GM19025 (cell line): ENCODE measurements at regions not wholly inside any gene's neighbourhood (a gene's known extent, or its start where the extent isn't known, plus 50 kb on each side); places are given as distances from the start of the nearest gene placed in this dataset.
"Not testable (repeated sequence)": the region's sequence is repeated elsewhere in the genome, so short reads cannot be mapped to it uniquely, and the experiment has no call there.

ENCODE experiments used
- ATAC-seq: cut with Tn5 transposase; IDR thresholded peaks from one replicate; pipeline ENCODE4 v1.9.1; 2021; ENCODE audit warnings: mild to moderate bottlenecking, low read depth, moderate library complexity; ENCODE audit not compliant: unreplicated experiment

DNA sequence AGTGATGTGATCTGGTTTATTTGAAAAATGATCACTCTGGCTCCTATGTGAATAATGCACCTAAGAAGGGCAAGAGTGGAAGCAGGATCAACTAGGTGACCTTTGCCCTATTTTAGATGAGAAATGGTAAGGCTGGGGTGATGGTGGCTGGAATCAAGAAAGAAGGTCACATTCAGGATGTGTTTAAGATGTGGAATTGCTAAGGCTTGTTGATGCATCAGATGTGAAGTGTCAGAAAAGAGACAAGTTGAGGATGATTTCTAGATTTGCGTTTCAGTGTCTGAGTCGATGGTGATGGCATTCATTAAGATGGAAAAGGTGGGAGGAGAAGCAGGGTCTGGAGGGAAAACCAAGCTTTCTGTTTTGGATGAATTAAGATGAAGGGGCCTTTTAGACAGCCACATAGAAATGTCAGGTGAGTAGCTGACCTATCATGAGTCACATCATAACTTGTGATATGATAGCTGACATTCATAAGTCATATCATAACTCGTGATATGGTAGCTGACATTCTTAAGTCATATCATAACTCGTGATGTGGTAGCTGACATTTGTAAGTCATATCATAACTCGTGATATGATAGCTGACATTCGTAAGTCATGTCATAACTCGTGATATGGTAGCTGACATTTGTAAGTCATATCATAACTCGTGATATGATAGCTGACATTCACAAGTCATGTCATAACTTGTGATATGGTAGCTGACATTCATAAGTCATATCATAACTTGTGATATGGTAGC, 101.2 kb upstream of the SEC11C start:
- no peak for ATAC-seq

DNA sequence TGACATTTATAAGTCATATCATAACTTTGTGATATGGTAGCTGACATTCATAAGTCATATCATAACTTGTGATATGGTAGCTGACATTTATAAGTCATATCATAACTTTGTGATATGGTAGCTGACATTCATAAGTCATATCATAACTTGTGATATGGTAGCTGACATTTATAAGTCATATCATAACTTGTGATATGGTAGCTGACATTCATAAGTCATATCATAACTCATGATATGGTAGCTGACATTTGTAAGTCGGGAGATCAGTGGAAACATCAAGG, 100.7 kb upstream of the SEC11C start:
- not testable (repeated sequence) for ATAC-seq

GRCh38 chr18:59039449-59039848, 100.2 kb upstream of the SEC11C start:
- no peak for ATAC-seq

DNA sequence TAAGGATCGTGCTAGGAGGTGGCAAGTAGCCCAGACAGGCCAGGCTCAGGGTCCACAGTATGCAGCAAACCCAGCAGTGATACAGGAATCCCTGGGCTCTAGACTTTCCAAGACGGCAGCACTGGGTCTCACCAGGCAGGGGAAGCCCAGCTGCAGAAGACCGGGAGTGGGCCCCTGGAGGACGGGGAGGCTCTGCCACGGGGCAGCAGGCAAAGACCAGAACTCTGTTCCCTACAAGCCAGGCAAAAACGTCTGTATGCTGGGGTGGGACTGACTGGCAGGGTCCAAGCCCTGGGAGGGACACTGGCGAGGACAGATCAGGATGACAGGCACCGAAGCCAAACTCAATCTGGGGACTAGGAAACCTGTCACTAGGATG, 98.9 kb upstream of the SEC11C start:
- no peak for ATAC-seq

GRCh38 chr18:59041296-59041695, 98.4 kb upstream of the SEC11C start:
- no peak for ATAC-seq

- ATAC-seq: no peak
These were observed 97.6 kb upstream of the SEC11C start for GRCh38 chr18:59041819-59042815.

DNA sequence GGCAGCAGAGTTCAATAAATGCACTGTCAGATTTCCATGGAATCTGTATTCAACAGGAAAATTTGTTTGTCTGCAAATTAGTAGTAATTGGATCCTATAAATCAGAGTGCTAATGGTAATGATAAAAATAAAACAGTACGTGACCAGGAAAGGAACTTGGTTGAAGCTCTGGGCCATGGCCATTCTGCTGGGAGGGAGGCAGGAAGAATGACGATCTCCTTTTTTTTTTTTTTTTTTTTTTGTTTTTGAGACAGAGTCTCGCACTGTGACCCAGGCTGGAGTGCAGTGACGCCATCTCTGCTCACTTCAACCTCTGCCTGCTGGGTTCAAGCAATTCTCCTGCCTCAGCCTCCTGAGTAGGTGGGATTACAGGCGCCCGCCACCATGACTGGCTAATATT, 94.8 kb upstream of the SEC11C start:
- no peak for ATAC-seq

DNA sequence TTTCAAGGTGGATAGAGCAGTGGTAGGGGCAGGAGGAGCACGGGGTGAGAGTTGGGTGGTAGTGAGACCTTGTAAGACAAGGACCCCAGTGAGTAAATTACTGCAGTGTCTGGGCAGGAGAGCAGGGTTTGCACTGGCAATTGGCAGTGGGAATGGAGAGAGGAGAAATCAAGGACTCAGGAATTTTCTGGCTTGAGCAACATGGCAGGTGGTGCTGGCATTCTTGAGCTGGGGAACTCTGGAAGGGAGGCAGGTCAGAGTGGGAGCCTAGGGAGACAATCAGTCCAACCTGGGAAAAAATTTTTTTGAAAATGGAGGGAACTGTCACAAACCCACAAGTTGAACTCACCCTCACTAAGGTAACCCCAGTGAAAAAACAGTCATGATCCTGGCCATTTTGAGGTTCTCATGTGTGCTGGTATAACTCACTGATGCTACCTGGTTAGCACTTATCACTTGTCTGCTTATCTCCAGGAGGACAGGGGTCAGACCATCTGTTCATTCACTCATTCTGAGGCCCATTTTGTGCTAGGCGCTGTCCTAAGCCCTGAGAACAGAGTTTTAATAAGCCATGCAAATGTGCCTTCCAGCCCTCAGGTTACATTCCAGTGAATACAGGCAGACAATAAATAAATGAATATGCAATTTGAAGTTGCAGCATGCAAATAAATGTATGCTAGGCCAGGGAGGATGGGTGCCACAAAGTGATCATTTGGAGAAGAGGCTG, 92.2 kb upstream of the SEC11C start:
- ATAC-seq: no peak

- no peak for ATAC-seq
These were observed 91.7 kb upstream of the SEC11C start for GRCh38 chr18:59048048-59048363.

GRCh38 chr18:59048378-59048777, 91.3 kb upstream of the SEC11C start:
- no peak for ATAC-seq

- ATAC-seq: no peak
These were observed 89.7 kb upstream of the SEC11C start for GRCh38 chr18:59049721-59050660.

DNA sequence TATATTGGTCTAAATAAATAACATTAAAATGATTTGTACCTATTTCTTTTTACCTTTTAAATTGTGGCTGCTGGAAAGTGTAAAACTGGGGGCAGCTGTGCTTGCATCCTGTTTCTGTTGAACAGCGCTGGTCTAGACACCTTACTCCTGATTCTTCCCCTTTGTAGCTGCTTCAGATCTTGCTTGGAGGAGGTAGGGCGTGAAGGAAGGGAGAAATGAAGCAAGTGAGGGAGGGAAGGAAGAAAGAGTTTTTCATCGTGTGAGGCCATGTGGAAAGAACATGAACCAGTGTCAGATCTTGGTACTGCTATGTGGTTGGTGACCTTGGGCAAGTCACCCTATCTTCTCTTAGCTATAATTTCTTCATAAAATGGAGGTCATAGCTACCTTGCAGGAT, 89.0 kb upstream of the SEC11C start:
- no peak for ATAC-seq

DNA sequence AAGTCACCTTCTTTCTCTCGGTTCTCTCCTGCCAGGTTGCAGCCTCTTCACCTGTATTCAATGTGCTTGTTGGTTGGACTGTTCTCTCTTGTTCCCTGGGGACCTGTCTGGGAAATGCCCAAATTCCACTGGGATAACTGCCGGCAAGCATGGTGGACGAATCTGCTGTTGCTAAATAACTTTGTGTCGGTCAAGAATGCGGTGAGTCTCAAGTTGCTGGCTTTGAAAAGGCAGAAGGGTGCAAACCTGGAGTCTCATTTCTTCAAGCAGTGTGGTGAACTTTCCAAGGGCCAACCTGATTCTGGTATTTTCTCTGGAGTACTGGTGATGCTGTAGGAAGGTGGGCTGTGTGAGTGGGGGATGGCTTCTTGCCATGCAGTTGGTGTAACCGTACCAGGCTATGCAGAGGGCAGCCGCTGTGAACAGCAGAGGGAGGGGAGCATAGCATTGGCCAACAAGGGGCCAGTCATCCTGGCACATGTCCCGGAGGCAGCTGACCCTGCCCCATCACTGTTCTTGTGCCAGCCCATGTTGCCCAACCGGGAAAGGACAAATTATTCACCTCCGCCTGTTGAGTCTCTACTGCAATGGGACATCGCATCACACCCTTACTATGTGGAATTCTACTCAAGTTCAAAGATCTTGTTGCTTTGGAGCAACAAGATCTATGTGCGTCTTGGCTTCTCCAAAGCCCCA, 88.1 kb upstream of the SEC11C start:
- ATAC-seq: no peak

- ATAC-seq: no peak
These were observed 86.5 kb upstream of the SEC11C start for GRCh38 chr18:59052965-59053820.

DNA sequence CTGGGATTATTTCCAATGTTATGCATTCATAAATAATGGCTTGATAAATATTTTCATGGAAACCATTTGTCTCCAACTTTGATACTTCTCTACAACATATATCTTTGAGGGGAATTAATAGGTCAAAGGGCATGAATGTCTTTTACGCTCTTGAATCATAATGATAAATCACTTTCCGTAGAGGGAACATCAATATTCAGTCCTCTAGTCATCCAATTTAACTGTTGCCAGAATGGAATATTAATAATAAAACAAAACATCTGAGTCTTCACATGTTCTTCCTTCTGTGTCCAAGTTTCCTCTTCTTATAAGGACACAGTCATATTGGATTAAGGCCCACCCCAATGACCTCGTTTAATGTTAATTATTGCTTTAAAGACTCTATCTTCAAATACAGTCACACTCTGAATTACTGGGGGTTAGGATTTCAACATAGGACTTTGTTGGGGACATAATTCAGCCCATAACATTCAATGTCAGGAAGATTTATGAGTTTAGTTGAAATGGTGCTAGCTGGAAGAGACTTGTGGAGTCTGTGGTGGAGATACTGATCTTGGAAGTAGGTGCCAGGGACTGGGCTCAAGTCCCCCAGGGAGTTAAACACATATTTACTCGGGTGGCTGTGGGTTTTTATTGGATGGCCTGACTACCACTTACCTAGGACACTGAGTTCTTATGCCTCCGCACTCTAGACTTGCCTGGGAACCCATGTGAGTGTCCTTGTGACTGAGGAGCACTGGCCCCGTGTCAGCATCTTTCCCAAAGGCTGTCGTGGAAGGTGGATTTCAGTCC, 85.0 kb upstream of the SEC11C start:
- no peak for ATAC-seq

- ATAC-seq: no peak
These were observed 84.2 kb upstream of the SEC11C start for GRCh38 chr18:59055345-59056032.

DNA sequence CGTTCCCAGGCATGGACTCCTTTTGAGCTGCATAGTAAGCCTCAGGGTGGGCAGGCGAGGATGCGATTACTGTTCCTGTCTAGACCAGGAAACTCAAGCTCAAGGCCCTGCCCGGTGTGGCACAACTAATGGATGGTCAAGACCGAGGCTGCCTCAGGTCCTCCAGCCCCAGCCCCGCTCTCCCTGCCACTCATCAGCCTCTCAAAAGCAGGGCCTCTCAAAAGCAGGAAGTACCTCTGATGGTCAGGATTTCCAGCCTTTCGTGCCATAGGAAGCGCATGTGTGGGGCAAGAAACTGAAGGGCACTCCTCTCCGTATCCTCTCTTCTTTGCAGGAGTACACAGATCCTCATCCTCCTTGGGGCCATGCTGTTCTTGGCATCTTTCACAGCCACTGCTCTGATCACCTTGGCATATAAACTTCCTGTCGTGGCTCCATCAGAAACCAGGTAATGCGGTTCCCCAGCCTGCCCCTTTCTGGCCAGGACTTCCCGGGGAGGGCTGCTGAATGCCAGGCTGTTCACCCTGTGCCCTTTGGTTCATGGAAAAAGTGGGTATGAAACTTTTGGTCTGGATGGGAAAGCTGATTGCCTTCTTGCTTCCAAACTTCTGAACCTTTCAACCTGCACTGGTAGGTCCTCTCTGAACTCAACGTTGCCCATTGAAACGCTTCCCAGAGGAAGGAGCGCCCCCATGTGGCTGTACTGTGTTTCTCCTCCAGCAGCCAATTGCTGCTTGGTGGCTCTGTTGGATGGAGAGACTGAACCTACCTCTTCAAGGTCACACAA, 82.8 kb upstream of the SEC11C start:
- no peak for ATAC-seq
